ENCODE measurements at regions not wholly inside any gene's neighbourhood (a gene's known extent, or its start where the extent isn't known, plus 50 kb on each side); places are given as distances from the start of the nearest gene placed in this dataset.
"Not testable (repeated sequence)": the region's sequence is repeated elsewhere in the genome, so short reads cannot be mapped to it uniquely, and the experiment has no call there.

GRCh38 chr1:69103213-69103612, 464.5 kb upstream of the LRRC7 start:
- Histone ChIP-seq H3K36me3 (ENCODE audit: low read depth) (no peaks in the 10 kb centered on the region), H3K4me3 (no peak overlapping the region), H3K4me1 (ENCODE audit: low read depth) (no peaks in the 10 kb centered on the region), H3K9me3 (peaks cover 16% of the 10 kb centered on the region)
- TF ChIP-seq CTCF (IDR thresholded peaks at IDR 0.05) = no peak
- no peak for DNase-seq
- intact Hi-C loops (cut with DNase I, micrococcal nuclease) = no loop called here
- no peak for ATAC-seq

- DNase-seq (no peak), ATAC-seq (no peak)
- H3K9me3 ChIP-seq = peaks cover 16% of the 10 kb centered on the region
- H3K4me1 ChIP-seq (ENCODE audit: low read depth) = no peaks in the 10 kb centered on the region
- intact Hi-C loops (cut with DNase I, micrococcal nuclease) = no loop called here
- no peak overlapping the region for H3K4me3 ChIP-seq
- no peaks in the 10 kb centered on the region for H3K36me3 ChIP-seq (ENCODE audit: low read depth)
- no peak for TF ChIP-seq CTCF (IDR thresholded peaks at IDR 0.05)
Measured at GRCh38 chr1:69103705-69104385, 463.9 kb upstream of the LRRC7 start.

GRCh38 chr1:69104894-69105293, 462.8 kb upstream of the LRRC7 start:
- no peak for ATAC-seq
- no peaks in the 10 kb centered on the region for H3K36me3 ChIP-seq (ENCODE audit: low read depth)
- no peak overlapping the region for H3K4me3 ChIP-seq
- intact Hi-C loops (cut with DNase I, micrococcal nuclease) = no loop called here
- DNase-seq = no peak
- peaks cover 16% of the 10 kb centered on the region for H3K9me3 ChIP-seq
- no peaks in the 10 kb centered on the region for H3K4me1 ChIP-seq (ENCODE audit: low read depth)
- no peak for TF ChIP-seq CTCF (IDR thresholded peaks at IDR 0.05)

GRCh38 chr1:69109277-69109676, 458.4 kb upstream of the LRRC7 start:
- H3K9me3 ChIP-seq = peaks cover 5% of the 10 kb centered on the region
- TF ChIP-seq CTCF (IDR thresholded peaks at IDR 0.05) = no peak
- no peaks in the 10 kb centered on the region for H3K4me1 ChIP-seq (ENCODE audit: low read depth)
- DNase-seq (no peak), ATAC-seq (no peak)
- intact Hi-C loops (cut with DNase I, micrococcal nuclease) = no loop called here
- no peak overlapping the region for H3K4me3 ChIP-seq
- no peaks in the 10 kb centered on the region for H3K36me3 ChIP-seq (ENCODE audit: low read depth)

- H3K4me1 ChIP-seq (ENCODE audit: low read depth) = no peaks in the 10 kb centered on the region
- H3K4me3 ChIP-seq = no peak overlapping the region
- intact Hi-C loops (cut with DNase I, micrococcal nuclease) = no loop called here
- no peak for ATAC-seq
- peaks cover 5% of the 10 kb centered on the region for H3K9me3 ChIP-seq
- H3K36me3 ChIP-seq (ENCODE audit: low read depth) = no peaks in the 10 kb centered on the region
- no peak for DNase-seq
- TF ChIP-seq CTCF (IDR thresholded peaks at IDR 0.05) = no peak
Measured at GRCh38 chr1:69110851-69111250, 456.9 kb upstream of the LRRC7 start.

GRCh38 chr1:69120126-69120741, 447.5 kb upstream of the LRRC7 start:
- H3K36me3 ChIP-seq (ENCODE audit: low read depth); ATAC-seq; H3K4me1 ChIP-seq (ENCODE audit: low read depth); intact Hi-C loops (cut with DNase I, micrococcal nuclease); H3K4me3 ChIP-seq; DNase-seq; H3K9me3 ChIP-seq: not testable (repeated sequence)

Measured in mucosa of descending colon (tissue), 3 donors.